Epithelial cell of esophagus (primary cell): ENCODE measurements at regions not wholly inside any gene's neighbourhood (a gene's known extent, or its start where the extent isn't known, plus 50 kb on each side); places are given as distances from the start of the nearest gene placed in this dataset.
"Not testable (repeated sequence)": the region's sequence is repeated elsewhere in the genome, so short reads cannot be mapped to it uniquely, and the experiment has no call there.

Source experiments
- DNase-seq: peaks from one replicate; pipeline ENCODE4 v3.0.0; 2010; ENCODE audit warnings: low read depth
- H3K4me3 ChIP-seq: 2 replicates; pipeline ENCODE4 v1.5.1; 2011; ENCODE audit warnings: mild to moderate bottlenecking, low read length, control low read depth
- TF ChIP-seq, protein P1 (sequence below): IDR thresholded peaks from 2 replicates; pipeline ENCODE4 v1.5.1; 2011; ENCODE audit warnings: low read depth, mild to moderate bottlenecking, low read length, control low read depth, inconsistent platforms; ENCODE audit not compliant: insufficient read depth; ENCODE audit errors: missing control alignments

DNA sequence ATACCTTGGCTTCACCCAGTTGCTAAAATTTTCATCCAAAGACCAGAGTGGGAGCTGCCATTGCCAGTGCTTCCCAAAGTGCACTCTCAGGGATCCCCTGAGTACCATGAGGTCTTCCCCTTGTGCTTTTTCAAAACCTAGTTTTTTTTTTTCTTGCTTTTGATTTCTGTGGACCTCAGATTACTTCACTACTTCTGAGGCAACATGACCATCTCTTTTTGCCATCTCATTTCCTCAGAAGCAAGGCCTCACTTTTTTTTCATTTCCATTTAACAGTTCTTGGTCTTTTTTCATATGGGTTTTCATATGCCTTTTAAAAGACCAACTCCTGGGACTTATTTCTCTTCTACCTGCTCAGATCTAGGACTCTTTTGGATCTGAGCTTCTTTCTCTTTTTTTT lies 64.1 kb upstream of the MMS22L start:
- H3K4me3 ChIP-seq: no peak overlapping the region
- TF ChIP-seq, protein P1, sequence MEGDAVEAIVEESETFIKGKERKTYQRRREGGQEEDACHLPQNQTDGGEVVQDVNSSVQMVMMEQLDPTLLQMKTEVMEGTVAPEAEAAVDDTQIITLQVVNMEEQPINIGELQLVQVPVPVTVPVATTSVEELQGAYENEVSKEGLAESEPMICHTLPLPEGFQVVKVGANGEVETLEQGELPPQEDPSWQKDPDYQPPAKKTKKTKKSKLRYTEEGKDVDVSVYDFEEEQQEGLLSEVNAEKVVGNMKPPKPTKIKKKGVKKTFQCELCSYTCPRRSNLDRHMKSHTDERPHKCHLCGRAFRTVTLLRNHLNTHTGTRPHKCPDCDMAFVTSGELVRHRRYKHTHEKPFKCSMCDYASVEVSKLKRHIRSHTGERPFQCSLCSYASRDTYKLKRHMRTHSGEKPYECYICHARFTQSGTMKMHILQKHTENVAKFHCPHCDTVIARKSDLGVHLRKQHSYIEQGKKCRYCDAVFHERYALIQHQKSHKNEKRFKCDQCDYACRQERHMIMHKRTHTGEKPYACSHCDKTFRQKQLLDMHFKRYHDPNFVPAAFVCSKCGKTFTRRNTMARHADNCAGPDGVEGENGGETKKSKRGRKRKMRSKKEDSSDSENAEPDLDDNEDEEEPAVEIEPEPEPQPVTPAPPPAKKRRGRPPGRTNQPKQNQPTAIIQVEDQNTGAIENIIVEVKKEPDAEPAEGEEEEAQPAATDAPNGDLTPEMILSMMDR: no peak
- DNase-seq: no peak

DNA sequence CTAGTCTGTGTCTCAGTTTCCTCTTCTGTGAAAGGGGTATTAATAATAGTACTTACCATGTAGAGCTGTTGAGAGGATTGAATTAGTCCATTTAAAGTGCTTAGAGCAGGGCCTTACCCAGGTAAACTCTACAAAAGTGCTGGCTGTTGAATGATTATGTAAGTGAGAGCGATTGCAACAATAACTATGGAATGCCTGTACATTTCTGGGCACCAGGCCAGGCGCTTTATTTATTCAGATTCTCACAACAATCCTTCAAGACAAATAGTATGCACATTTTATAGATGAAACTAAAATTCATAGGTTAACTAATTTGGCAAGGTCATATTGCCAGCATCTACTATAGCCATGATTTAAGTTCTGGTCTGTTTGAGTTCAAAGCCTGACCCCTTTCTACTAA lies 78.3 kb upstream of the MMS22L start:
- TF ChIP-seq, protein P1: no peak
- peak; percentile 70 for DNase-seq
- H3K4me3 ChIP-seq: no peak overlapping the region

- no peak overlapping the region for H3K4me3 ChIP-seq
- TF ChIP-seq, protein P1: no peak
- DNase-seq: no peak
Observed at GRCh38 chr6:97364327-97364726, 81.3 kb upstream of the MMS22L start.

DNA sequence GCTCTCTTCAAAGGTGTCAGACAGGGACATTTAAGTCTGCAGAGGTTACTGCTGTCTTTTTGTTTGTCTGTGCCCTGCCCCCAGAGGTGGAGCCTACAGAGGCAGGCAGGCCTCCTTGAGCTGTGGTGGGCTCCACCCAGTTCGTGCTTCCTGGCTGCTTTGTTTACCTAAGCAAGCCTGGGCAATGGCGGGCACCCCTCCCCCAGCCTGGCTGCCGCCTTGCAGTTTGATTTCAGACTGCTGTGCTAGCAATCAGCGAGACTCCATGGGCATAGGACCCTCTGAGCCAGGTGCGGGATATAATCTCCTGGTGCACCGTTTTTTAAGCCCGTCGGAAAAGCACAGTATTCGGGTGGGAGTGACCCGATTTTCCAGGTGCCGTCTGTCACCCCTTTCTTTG lies 99.1 kb upstream of the MMS22L start:
- not testable (repeated sequence) for DNase-seq, H3K4me3 ChIP-seq

- H3K4me3 ChIP-seq: no peak overlapping the region
- TF ChIP-seq, protein P1: no peak
- DNase-seq: no peak
Observed at GRCh38 chr6:97392735-97393134, 109.7 kb upstream of the MMS22L start.

- TF ChIP-seq, protein P1: peak; percentile 96
- DNase-seq: peak; percentile 70
- H3K4me3 ChIP-seq: no peak overlapping the region
Observed at GRCh38 chr6:97394160-97394748, 111.2 kb upstream of the MMS22L start.

GRCh38 chr6:97396880-97397279 lies 113.9 kb upstream of the MMS22L start:
- TF ChIP-seq, protein P1: no peak
- H3K4me3 ChIP-seq: no peak overlapping the region
- DNase-seq: no peak
